ES-I3 (cell line): ENCODE measurements at regions not wholly inside any gene's neighbourhood (a gene's known extent, or its start where the extent isn't known, plus 50 kb on each side); places are given as distances from the start of the nearest gene placed in this dataset.
"Not testable (repeated sequence)": the region's sequence is repeated elsewhere in the genome, so short reads cannot be mapped to it uniquely, and the experiment has no call there.

Source experiments
- H3K36me3 ChIP-seq: 2 replicates; pipeline ENCODE4 v1.6.1; 2013; ENCODE audit warnings: mild to moderate bottlenecking, low read length, control low read depth, moderate library complexity; ENCODE audit not compliant: insufficient read depth
- H3K4me1 ChIP-seq: 2 replicates; pipeline ENCODE4 v1.6.1; 2013; ENCODE audit warnings: mild to moderate bottlenecking, control low read depth, low read length; ENCODE audit not compliant: insufficient read depth
- H3K9ac ChIP-seq: 2 replicates; pipeline ENCODE4 v1.6.1; 2013; ENCODE audit warnings: low read depth, mild to moderate bottlenecking, low read length, moderate library complexity
- H3K9me3 ChIP-seq: 2 replicates; pipeline ENCODE4 v1.6.1; 2013; ENCODE audit warnings: mild to moderate bottlenecking, low read length, moderate library complexity; ENCODE audit not compliant: control insufficient read depth, insufficient read depth

DNA sequence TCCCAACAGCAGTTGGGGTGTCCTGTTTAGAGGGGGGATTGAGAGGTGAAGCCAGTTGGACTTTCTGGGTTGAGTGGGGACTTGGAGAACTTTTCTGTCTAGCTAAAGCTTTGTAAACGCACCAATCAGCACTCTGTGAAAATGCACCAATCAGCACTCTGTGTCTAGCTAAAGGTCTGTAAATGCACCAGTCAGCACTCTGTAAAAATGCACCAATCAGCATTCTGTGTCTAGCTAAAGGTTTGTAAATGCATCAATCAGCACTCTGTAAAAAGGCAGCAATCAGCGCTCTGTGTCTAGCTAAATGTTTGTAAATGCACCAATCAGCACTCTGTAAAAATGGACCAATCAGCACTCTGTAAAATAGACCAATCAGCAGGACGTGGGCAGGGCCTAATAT, 568.6 kb upstream of the PTBP2 start:
- not testable (repeated sequence) for H3K36me3 ChIP-seq, H3K9me3 ChIP-seq, H3K9ac ChIP-seq, H3K4me1 ChIP-seq

DNA sequence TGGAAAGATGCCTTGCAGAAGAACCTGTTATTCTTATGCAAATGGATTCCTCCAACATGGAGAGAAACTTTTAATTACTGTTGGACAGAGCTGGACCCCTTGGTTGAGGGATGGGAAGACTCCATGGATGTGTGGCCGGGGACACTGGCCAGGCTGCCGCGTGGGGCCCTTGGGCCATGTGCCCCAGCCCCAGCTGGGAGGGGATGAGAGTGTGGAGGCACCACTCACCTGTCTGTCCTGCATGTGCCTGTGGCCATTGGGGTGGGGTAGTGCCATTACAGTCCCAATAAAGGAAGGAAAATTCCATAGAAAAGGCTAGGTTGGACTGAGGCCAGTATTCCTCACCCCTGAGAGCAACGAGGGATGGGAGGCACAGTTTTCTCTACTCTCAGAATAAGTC, 564.5 kb upstream of the PTBP2 start:
- H3K9ac ChIP-seq: no peak overlapping the region
- H3K36me3 ChIP-seq: no peaks in the 10 kb centered on the region
- H3K4me1 ChIP-seq: no peaks in the 10 kb centered on the region
- peaks cover 6% of the 10 kb centered on the region; the same call in 1 of the 2 replicates for H3K9me3 ChIP-seq

DNA sequence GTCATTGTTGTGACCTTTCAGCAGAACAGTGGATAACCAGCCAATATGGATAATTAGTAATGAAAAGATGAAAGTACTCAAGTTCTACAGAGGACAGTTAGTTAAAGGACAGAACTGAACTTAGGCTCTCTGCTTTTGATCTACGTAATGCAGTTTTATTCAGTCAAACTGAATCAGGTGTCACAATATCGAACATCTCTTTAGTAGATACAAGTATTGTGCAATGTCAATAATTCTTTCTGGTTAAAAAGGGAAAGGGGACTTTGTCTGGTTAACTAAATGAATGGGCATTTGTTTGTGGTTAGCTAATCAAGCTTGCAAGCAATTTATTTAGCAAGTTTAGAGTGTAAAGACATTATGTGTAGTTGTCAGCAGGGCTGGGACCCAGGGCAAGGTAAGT, 562.2 kb upstream of the PTBP2 start:
- Histone ChIP-seq H3K36me3 (no peaks in the 10 kb centered on the region), H3K9ac (no peak overlapping the region), H3K4me1 (no peaks in the 10 kb centered on the region), H3K9me3 (peaks cover 2% of the 10 kb centered on the region; the same call in 1 of the 2 replicates)

DNA sequence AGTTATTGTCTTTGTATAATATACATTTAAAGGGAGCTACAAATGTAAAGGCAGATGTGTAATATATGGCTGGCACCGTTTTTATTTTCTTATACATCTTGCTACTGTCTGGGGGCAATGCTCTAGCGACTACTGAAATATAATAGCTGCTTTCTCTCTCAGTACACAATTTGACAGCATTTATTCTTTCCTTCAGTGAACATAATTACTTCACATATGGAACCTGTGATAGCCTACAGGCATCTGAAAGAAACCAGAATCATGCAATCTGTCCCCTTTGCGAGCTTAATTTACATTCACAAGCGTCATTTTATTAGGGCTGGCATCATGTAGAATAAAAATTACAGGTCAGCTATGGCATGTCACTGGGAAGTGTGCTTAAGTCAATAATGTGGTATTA, 557.5 kb upstream of the PTBP2 start:
- Histone ChIP-seq H3K9me3 (0 out of 2 replicates have a peak, but pooled peaks cover 5% of the 10 kb centered on the region), H3K4me1 (no peaks in the 10 kb centered on the region), H3K36me3 (no peaks in the 10 kb centered on the region), H3K9ac (no peak overlapping the region)

GRCh38 chr1:96178053-96178452, 543.5 kb upstream of the PTBP2 start:
- Histone ChIP-seq H3K36me3 (no peaks in the 10 kb centered on the region), H3K9me3 (no peaks in the 10 kb centered on the region), H3K9ac (no peak overlapping the region), H3K4me1 (no peaks in the 10 kb centered on the region)

GRCh38 chr1:96183485-96183884, 538.1 kb upstream of the PTBP2 start:
- peaks cover 19% of the 10 kb centered on the region for H3K4me1 ChIP-seq
- H3K9me3 ChIP-seq: no peaks in the 10 kb centered on the region
- H3K9ac ChIP-seq: no peak overlapping the region
- no peaks in the 10 kb centered on the region for H3K36me3 ChIP-seq

GRCh38 chr1:96183928-96184327, 537.7 kb upstream of the PTBP2 start:
- Histone ChIP-seq H3K4me1 (peaks cover 19% of the 10 kb centered on the region), H3K9me3 (no peaks in the 10 kb centered on the region), H3K36me3 (no peaks in the 10 kb centered on the region), H3K9ac (no peak overlapping the region)

DNA sequence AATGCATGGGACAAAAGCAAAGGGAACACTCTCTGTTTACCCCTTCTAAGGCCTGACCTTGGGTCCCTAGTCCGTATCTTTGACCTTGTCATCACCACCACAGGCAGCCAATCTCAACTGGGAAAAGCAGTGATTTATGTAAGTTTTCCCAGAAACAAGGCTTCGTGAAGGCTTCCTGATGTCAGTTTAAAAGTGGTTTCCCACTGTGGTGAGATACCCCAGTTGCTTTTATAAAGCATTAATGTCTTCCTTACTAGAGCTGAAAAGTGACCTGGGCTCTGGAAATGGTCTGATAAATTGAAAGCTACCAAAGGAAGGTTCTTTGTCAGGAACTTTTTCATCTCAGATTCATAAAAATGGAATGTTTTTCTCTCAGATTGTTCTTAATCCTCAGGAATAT, 536.4 kb upstream of the PTBP2 start:
- H3K4me1 ChIP-seq: peaks cover 19% of the 10 kb centered on the region
- H3K9me3 ChIP-seq: no peaks in the 10 kb centered on the region
- no peaks in the 10 kb centered on the region for H3K36me3 ChIP-seq
- H3K9ac ChIP-seq: no peak overlapping the region

- Histone ChIP-seq H3K4me1 (peaks cover 19% of the 10 kb centered on the region), H3K9ac (no peak overlapping the region), H3K36me3 (no peaks in the 10 kb centered on the region), H3K9me3 (peaks cover 7% of the 10 kb centered on the region)
Measured at GRCh38 chr1:96187020-96187419, 534.6 kb upstream of the PTBP2 start.

DNA sequence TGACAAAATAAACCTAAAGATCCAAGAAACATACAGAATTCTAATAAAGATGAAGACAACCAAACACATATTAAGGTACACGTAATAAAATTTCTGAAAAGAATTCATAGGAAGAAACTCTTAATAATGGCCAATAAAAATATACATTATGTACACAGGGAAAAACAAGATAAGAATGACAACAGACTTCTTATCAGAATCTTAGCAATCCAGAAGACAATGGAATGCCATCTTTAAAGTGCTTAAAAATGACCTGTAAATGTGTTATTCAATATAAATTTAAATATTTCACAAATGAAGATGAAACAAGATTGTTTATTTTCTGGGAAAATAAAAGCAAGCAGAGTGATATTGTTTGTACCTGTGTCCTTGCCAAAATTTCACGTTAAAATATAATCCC, 530.4 kb upstream of the PTBP2 start:
- Histone ChIP-seq H3K36me3 (no peaks in the 10 kb centered on the region), H3K9ac (no peak overlapping the region), H3K4me1 (peaks cover 8% of the 10 kb centered on the region; the same call in 1 of the 2 replicates), H3K9me3 (peaks cover 11% of the 10 kb centered on the region)

GRCh38 chr1:96206451-96206850, 515.1 kb upstream of the PTBP2 start:
- Histone ChIP-seq H3K36me3 (no peaks in the 10 kb centered on the region), H3K4me1 (no peaks in the 10 kb centered on the region), H3K9me3 (no peaks in the 10 kb centered on the region), H3K9ac (no peak overlapping the region)

DNA sequence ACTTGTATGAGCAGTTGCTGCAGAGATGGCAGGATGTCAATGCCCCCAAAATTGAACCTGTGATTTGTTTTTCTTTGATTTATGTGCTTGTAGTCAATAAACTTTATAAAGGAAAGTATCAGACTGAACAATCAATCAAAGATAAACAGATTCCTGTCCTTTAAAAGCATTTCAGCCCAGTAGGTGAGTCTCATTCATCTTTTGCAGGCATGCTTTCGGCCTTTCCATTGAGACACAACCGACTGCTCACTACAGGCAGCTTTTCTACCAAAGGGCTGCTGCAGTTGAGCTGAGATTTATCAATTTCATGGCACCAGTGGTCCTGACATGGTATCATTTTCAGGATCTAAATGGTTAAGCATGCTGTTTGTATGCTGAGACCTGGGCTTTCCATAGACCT, 513.6 kb upstream of the PTBP2 start:
- no peaks in the 10 kb centered on the region for H3K9me3 ChIP-seq
- no peak overlapping the region for H3K9ac ChIP-seq
- no peaks in the 10 kb centered on the region for H3K4me1 ChIP-seq
- H3K36me3 ChIP-seq: no peaks in the 10 kb centered on the region

- Histone ChIP-seq H3K36me3 (no peaks in the 10 kb centered on the region), H3K4me1 (no peaks in the 10 kb centered on the region)
Measured at GRCh38 chr1:96208428-96208827, 513.2 kb upstream of the PTBP2 start.

GRCh38 chr1:96210054-96210453, 511.5 kb upstream of the PTBP2 start:
- Histone ChIP-seq H3K9me3 (no peaks in the 10 kb centered on the region), H3K36me3 (no peaks in the 10 kb centered on the region), H3K9ac (no peak overlapping the region), H3K4me1 (no peaks in the 10 kb centered on the region)

More at GRCh38 chr1:96208428-96208827, 513.2 kb upstream of the PTBP2 start:
- H3K9me3 ChIP-seq: no peaks in the 10 kb centered on the region
- H3K9ac ChIP-seq: no peak overlapping the region

DNA sequence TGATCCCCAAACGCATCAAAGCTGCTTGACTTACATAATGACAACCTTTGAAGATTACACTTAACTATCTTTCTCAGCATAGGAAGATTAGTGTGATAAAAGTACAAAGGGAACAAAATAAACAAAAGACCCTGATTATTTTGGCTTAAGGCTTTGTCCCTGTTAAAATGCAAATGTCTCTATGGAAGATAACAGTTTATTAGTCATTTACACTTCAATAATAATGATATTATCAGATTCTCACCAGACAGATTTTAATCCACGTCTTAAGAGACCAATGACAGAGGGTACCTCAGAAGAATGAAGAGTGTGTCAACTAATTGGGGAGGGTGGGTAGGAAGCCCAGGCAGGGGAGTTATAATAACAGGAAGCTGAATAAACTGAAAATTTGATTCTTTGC, 510.4 kb upstream of the PTBP2 start:
- H3K4me1 ChIP-seq: no peaks in the 10 kb centered on the region
- no peaks in the 10 kb centered on the region for H3K36me3 ChIP-seq
- H3K9me3 ChIP-seq: no peaks in the 10 kb centered on the region
- no peak overlapping the region for H3K9ac ChIP-seq

GRCh38 chr1:96214982-96215381, 506.6 kb upstream of the PTBP2 start:
- Histone ChIP-seq H3K9me3 (no peaks in the 10 kb centered on the region), H3K4me1 (no peaks in the 10 kb centered on the region), H3K36me3 (no peaks in the 10 kb centered on the region), H3K9ac (no peak overlapping the region)
